ENCODE measurements at regions not wholly inside any gene's neighbourhood (a gene's known extent, or its start where the extent isn't known, plus 50 kb on each side); places are given as distances from the start of the nearest gene placed in this dataset.

DNA sequence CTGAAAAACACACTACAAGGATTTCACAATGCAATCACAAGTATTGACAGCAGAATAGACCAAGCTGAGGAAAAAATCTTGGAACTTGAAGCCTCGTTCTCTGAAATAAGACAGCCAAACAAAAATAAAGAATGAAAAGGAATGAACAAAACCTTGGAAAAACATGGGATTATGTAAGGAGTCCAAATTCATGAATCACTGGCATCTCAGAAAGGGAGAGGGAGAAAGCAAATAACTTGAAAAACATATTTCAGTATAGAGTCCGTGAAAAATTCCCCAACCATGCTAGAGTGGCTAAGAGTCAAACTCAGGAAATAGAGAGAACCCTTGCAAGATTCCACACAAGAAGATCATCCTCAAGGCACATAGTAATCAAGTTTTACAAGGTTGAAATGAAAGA, 178.5 kb upstream of the CTSO start:
- intact Hi-C loops (cut with DNase I), result no loop called here
- no peaks in the 10 kb centered on the region for H3K36me3 ChIP-seq
- DNase-seq (ENCODE audit: extremely low spot score in 2 of 2), result no peak
- H3K27me3 ChIP-seq, result no peaks in the 10 kb centered on the region
- H3K4me3 ChIP-seq, result no peak overlapping the region
- H3K27ac ChIP-seq, result no peak overlapping the region
- no peaks in the 10 kb centered on the region for H3K9me3 ChIP-seq
- TF ChIP-seq, protein P1, sequence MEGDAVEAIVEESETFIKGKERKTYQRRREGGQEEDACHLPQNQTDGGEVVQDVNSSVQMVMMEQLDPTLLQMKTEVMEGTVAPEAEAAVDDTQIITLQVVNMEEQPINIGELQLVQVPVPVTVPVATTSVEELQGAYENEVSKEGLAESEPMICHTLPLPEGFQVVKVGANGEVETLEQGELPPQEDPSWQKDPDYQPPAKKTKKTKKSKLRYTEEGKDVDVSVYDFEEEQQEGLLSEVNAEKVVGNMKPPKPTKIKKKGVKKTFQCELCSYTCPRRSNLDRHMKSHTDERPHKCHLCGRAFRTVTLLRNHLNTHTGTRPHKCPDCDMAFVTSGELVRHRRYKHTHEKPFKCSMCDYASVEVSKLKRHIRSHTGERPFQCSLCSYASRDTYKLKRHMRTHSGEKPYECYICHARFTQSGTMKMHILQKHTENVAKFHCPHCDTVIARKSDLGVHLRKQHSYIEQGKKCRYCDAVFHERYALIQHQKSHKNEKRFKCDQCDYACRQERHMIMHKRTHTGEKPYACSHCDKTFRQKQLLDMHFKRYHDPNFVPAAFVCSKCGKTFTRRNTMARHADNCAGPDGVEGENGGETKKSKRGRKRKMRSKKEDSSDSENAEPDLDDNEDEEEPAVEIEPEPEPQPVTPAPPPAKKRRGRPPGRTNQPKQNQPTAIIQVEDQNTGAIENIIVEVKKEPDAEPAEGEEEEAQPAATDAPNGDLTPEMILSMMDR (IDR thresholded peaks at IDR 0.05), result no peak
- TF ChIP-seq POLR2A (IDR thresholded peaks at IDR 0.05) (no peak), POLR2AphosphoS5 (IDR thresholded peaks at IDR 0.05; ENCODE audit: insufficient read depth in 1 of 2, low read depth in 1 of 2) (no peak)
- H3K4me1 ChIP-seq, result no peaks in the 10 kb centered on the region

DNA sequence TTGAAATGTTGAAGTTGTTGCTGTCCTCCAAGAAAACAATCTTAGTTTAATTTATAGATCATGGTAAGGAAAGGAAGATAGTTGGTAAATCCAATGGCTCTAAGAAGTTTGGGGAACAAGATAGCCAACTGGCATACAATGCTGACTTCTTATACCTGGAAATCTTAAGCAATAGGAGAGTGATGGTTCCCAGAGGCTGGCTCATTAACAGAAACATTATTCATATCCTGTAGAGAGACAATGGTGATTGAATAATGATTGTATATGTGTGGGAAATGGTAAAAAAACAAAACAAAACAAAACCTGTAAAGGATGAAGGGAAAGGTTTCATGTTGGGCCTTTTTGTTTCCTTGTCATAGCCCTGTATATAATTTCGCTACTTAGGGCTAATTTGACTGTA, 174.9 kb upstream of the CTSO start:
- Histone ChIP-seq H3K9me3 (no peaks in the 10 kb centered on the region), H3K4me1 (no peaks in the 10 kb centered on the region), H3K36me3 (no peaks in the 10 kb centered on the region), H3K27ac (no peak overlapping the region), H3K27me3 (no peaks in the 10 kb centered on the region), H3K4me3 (no peak overlapping the region)
- intact Hi-C loops (cut with DNase I), result no loop called here
- TF ChIP-seq POLR2AphosphoS5 (IDR thresholded peaks at IDR 0.05; ENCODE audit: insufficient read depth in 1 of 2, low read depth in 1 of 2) (no peak), POLR2A (IDR thresholded peaks at IDR 0.05) (no peak)
- TF ChIP-seq, protein P1 (IDR thresholded peaks at IDR 0.05), result no peak
- no peak for DNase-seq (ENCODE audit: extremely low spot score in 2 of 2)

DNA sequence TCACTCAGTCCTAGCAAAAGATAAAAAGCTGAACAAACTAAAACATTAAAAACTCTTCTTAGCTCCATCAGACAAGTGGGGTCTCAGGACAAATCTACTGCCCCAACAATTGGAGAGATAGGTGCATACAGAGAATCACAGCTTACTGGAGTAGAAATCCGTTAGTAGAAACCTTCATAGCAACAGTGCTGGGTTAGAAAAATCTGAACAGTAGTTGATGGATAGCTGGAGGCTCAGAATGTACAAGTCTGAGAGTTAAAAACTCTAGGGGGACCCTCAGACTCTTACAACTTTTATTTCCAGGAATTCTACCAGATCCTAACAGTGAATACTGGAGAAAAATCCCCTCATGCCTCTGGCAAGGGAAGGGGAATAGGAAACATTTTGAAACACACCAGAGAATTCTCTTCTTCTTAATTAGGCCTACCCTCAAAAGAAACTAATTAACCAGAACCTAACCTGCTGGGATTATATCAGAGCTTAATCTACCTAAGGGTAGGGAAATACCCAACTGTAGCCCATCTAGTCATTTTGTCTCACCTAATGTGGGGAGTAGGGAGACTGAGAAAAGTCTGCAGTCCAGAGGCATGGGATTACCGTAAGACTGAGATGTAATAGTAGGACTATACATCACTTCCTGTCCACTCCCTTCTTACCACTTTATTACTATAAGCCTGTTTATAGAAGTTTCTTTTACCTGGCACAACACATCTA, 165.0 kb upstream of the CTSO start:
- no peaks in the 10 kb centered on the region for H3K27me3 ChIP-seq
- DNase-seq (ENCODE audit: extremely low spot score in 2 of 2), result no peak
- no peak overlapping the region for H3K4me3 ChIP-seq
- H3K27ac ChIP-seq, result no peak overlapping the region
- H3K4me1 ChIP-seq, result no peaks in the 10 kb centered on the region
- TF ChIP-seq, protein P1 (IDR thresholded peaks at IDR 0.05), result no peak
- no peak for TF ChIP-seq POLR2A (IDR thresholded peaks at IDR 0.05)
- TF ChIP-seq POLR2AphosphoS5 (IDR thresholded peaks at IDR 0.05; ENCODE audit: insufficient read depth in 1 of 2, low read depth in 1 of 2), result no peak
- intact Hi-C loops (cut with DNase I), result no loop called here
- no peaks in the 10 kb centered on the region for H3K9me3 ChIP-seq
- H3K36me3 ChIP-seq, result no peaks in the 10 kb centered on the region

DNA sequence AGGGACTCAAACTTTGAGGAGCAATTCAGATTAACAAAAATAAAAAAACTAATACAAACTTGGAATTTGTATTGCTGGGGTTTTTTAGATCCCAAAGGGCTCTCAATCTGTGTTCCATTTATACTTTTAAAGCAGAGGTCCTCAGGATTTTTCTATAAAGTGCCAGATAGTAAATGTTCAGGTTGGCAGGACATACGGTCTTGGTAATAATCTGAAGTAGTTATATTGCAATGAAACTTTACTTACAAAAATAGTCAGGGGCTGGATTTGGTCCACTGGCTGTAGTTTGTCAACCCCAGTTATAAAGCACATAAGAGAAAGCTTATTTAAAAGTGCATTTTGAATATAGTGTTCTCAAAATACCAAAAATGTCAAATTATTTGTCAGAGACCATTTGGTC, 164.1 kb upstream of the CTSO start:
- Histone ChIP-seq H3K36me3 (no peaks in the 10 kb centered on the region), H3K4me3 (no peak overlapping the region), H3K9me3 (no peaks in the 10 kb centered on the region), H3K27ac (no peak overlapping the region), H3K27me3 (no peaks in the 10 kb centered on the region), H3K4me1 (no peaks in the 10 kb centered on the region)
- intact Hi-C loops (cut with DNase I), result no loop called here
- no peak for TF ChIP-seq POLR2AphosphoS5 (IDR thresholded peaks at IDR 0.05; ENCODE audit: insufficient read depth in 1 of 2, low read depth in 1 of 2)
- TF ChIP-seq, protein P1 (IDR thresholded peaks at IDR 0.05), result no peak
- TF ChIP-seq POLR2A (IDR thresholded peaks at IDR 0.05), result no peak
- DNase-seq (ENCODE audit: extremely low spot score in 2 of 2), result no peak

DNA sequence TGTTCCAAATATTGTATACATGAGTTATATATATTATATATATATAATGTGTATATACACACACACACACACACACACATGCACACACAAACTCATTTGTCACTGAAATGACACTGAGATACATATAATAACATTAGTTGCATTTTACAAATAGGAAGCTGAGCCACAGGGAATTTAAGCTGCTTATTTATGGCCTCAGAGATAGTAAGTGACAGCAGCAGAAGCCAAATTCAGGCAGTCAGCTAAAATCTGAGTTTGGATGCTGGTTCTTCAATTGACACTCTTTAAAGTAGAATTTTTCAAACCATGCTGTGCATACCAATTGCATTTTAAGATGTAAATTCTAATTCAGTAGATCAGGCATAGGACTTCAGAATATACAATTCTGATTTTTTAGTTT, 163.3 kb upstream of the CTSO start:
- TF ChIP-seq POLR2A (IDR thresholded peaks at IDR 0.05), result no peak
- no peak for TF ChIP-seq POLR2AphosphoS5 (IDR thresholded peaks at IDR 0.05; ENCODE audit: insufficient read depth in 1 of 2, low read depth in 1 of 2)
- TF ChIP-seq, protein P1 (IDR thresholded peaks at IDR 0.05), result no peak
- Histone ChIP-seq H3K27ac (no peak overlapping the region), H3K9me3 (no peaks in the 10 kb centered on the region), H3K4me3 (no peak overlapping the region), H3K36me3 (no peaks in the 10 kb centered on the region), H3K4me1 (no peaks in the 10 kb centered on the region), H3K27me3 (no peaks in the 10 kb centered on the region)
- intact Hi-C loops (cut with DNase I), result no loop called here
- DNase-seq (ENCODE audit: extremely low spot score in 2 of 2), result no peak
